K562 (cell line): ENCODE measurements at regions not wholly inside any gene's neighbourhood (a gene's known extent, or its start where the extent isn't known, plus 50 kb on each side); places are given as distances from the start of the nearest gene placed in this dataset.

ENCODE experiments used
- PHF8 ChIP-seq: fragments of 200-600 bp; sonication (generic); IDR thresholded peaks from 2 replicates; pipeline ENCODE4 v1.6.1; 2012; ENCODE audit warnings: mixed run types, mild to moderate bottlenecking, inconsistent platforms, low read length, moderate library complexity, borderline replicate concordance
- ZNF3 ChIP-seq: fragments of 250-450 bp; sonication (Bioruptor Pico); IDR thresholded peaks from 2 replicates; pipeline ENCODE4 v1.5.0; 2021; ENCODE audit warnings: mild to moderate bottlenecking, moderate library complexity
- ZNF79 ChIP-seq: fragments of 250-450 bp; sonication (Bioruptor Pico); IDR thresholded peaks from 2 replicates; pipeline ENCODE4 v1.4.0; 2020; ENCODE audit warnings: low read depth, mild to moderate bottlenecking, moderate library complexity
- TF ChIP-seq, protein P1 (sequence below): fragments of 150-350 bp; IDR thresholded peaks from 2 replicates; pipeline ENCODE4 v1.6.1; 2014; ENCODE audit warnings: low read depth, mild to moderate bottlenecking, low read length, borderline replicate concordance
- TF ChIP-seq, protein P2 (sequence below): IDR thresholded peaks from 3 replicates; pipeline ENCODE4 v1.6.1; 2011; ENCODE audit warnings: borderline replicate concordance, mild to moderate bottlenecking; ENCODE audit not compliant: insufficient read length, insufficient read depth
- TF ChIP-seq, protein P3 (sequence below): fragments of 250-450 bp; sonication (Bioruptor Pico); IDR thresholded peaks from 2 replicates; pipeline ENCODE4 v1.4.0; 2020; ENCODE audit warnings: mild to moderate bottlenecking, moderate library complexity

DNA sequence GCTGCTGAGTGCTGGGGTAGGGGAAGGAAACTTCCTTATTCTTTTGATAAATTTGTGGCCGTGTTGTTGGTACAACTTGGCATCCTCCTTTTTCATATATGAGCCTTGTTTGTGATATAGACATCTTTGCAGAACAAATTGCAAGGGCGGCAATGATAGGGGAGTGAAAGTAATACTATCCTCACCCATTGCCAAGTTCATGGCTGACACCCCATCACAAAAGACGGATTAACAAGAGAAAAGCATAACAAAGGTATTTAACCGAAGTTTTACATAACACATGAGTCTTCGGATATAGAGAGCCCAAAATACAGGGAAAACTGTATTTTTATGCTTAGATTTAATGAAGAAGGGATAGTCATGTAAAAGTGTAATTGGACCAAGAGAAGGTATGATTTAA, 86.3 kb upstream of the TMPRSS2 start (continued):
- TF ChIP-seq, protein P1, sequence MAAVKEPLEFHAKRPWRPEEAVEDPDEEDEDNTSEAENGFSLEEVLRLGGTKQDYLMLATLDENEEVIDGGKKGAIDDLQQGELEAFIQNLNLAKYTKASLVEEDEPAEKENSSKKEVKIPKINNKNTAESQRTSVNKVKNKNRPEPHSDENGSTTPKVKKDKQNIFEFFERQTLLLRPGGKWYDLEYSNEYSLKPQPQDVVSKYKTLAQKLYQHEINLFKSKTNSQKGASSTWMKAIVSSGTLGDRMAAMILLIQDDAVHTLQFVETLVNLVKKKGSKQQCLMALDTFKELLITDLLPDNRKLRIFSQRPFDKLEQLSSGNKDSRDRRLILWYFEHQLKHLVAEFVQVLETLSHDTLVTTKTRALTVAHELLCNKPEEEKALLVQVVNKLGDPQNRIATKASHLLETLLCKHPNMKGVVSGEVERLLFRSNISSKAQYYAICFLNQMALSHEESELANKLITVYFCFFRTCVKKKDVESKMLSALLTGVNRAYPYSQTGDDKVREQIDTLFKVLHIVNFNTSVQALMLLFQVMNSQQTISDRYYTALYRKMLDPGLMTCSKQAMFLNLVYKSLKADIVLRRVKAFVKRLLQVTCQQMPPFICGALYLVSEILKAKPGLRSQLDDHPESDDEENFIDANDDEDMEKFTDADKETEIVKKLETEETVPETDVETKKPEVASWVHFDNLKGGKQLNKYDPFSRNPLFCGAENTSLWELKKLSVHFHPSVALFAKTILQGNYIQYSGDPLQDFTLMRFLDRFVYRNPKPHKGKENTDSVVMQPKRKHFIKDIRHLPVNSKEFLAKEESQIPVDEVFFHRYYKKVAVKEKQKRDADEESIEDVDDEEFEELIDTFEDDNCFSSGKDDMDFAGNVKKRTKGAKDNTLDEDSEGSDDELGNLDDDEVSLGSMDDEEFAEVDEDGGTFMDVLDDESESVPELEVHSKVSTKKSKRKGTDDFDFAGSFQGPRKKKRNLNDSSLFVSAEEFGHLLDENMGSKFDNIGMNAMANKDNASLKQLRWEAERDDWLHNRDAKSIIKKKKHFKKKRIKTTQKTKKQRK, result no peak
- TF ChIP-seq, protein P2, sequence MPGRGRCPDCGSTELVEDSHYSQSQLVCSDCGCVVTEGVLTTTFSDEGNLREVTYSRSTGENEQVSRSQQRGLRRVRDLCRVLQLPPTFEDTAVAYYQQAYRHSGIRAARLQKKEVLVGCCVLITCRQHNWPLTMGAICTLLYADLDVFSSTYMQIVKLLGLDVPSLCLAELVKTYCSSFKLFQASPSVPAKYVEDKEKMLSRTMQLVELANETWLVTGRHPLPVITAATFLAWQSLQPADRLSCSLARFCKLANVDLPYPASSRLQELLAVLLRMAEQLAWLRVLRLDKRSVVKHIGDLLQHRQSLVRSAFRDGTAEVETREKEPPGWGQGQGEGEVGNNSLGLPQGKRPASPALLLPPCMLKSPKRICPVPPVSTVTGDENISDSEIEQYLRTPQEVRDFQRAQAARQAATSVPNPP, result no peak
- TF ChIP-seq, protein P3, sequence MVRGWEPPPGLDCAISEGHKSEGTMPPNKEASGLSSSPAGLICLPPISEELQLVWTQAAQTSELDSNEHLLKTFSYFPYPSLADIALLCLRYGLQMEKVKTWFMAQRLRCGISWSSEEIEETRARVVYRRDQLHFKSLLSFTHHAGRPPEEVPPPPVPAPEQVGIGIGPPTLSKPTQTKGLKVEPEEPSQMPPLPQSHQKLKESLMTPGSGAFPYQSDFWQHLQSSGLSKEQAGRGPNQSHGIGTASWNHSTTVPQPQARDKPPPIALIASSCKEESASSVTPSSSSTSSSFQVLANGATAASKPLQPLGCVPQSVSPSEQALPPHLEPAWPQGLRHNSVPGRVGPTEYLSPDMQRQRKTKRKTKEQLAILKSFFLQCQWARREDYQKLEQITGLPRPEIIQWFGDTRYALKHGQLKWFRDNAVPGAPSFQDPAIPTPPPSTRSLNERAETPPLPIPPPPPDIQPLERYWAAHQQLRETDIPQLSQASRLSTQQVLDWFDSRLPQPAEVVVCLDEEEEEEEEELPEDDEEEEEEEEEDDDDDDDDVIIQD (CRISPR knock-in tag), result no peak
- TF ChIP-seq ZNF3, result no peak
- no peak for TF ChIP-seq PHF8
- TF ChIP-seq ZNF79 (CRISPR knock-in tag), result no peak
